ENCODE measurements at regions not wholly inside any gene's neighbourhood (a gene's known extent, or its start where the extent isn't known, plus 50 kb on each side); places are given as distances from the start of the nearest gene placed in this dataset.
"Not testable (repeated sequence)": the region's sequence is repeated elsewhere in the genome, so short reads cannot be mapped to it uniquely, and the experiment has no call there.

- DNase-seq (ENCODE audit: low spot score), result no peak
These were observed 404.4 kb downstream of the BMP2 start for GRCh38 chr20:7171911-7172310.

GRCh38 chr20:7174554-7174953 is 407.1 kb downstream of the BMP2 start:
- DNase-seq (ENCODE audit: low spot score), result no peak

GRCh38 chr20:7175827-7176226 is 408.3 kb downstream of the BMP2 start:
- DNase-seq (ENCODE audit: low spot score), result not testable (repeated sequence)

- no peak for DNase-seq (ENCODE audit: low spot score)
These were observed 410.5 kb downstream of the BMP2 start for GRCh38 chr20:7178004-7178403.

- DNase-seq (ENCODE audit: low spot score), result no peak
These were observed 413.0 kb downstream of the BMP2 start for GRCh38 chr20:7180256-7181045.

GRCh38 chr20:7189231-7189630 is 421.7 kb downstream of the BMP2 start:
- DNase-seq (ENCODE audit: low spot score), result no peak

GRCh38 chr20:7193681-7194080 is 426.2 kb downstream of the BMP2 start:
- no peak for DNase-seq (ENCODE audit: low spot score)

GRCh38 chr20:7195704-7196103 is 428.2 kb downstream of the BMP2 start:
- DNase-seq (ENCODE audit: low spot score), result no peak

- DNase-seq (ENCODE audit: low spot score), result no peak
These were observed 429.0 kb downstream of the BMP2 start for GRCh38 chr20:7196481-7196880.

- DNase-seq (ENCODE audit: low spot score), result no peak
These were observed 432.4 kb downstream of the BMP2 start for GRCh38 chr20:7199861-7200260.

GRCh38 chr20:7207186-7207798 is 439.8 kb downstream of the BMP2 start:
- DNase-seq (ENCODE audit: low spot score), result no peak

- no peak for DNase-seq (ENCODE audit: low spot score)
These were observed 443.4 kb downstream of the BMP2 start for GRCh38 chr20:7210910-7211309.

- DNase-seq (ENCODE audit: low spot score), result no peak
These were observed 446.7 kb downstream of the BMP2 start for GRCh38 chr20:7214081-7214740.

GRCh38 chr20:7217606-7218005 is 450.1 kb downstream of the BMP2 start:
- no peak for DNase-seq (ENCODE audit: low spot score)

GRCh38 chr20:7220755-7221154 is 453.3 kb downstream of the BMP2 start:
- no peak for DNase-seq (ENCODE audit: low spot score)

GRCh38 chr20:7226156-7226555 is 458.7 kb downstream of the BMP2 start:
- DNase-seq (ENCODE audit: low spot score), result no peak

- DNase-seq (ENCODE audit: low spot score), result no peak
These were observed 463.8 kb downstream of the BMP2 start for GRCh38 chr20:7231303-7231702.

GRCh38 chr20:7232796-7233195 is 465.3 kb downstream of the BMP2 start:
- DNase-seq (ENCODE audit: low spot score), result no peak

- DNase-seq (ENCODE audit: low spot score), result no peak
These were observed 469.8 kb downstream of the BMP2 start for GRCh38 chr20:7237251-7237650.

GRCh38 chr20:7240490-7240889 is 473.0 kb downstream of the BMP2 start:
- no peak for DNase-seq (ENCODE audit: low spot score)

GRCh38 chr20:7248281-7249201 is 481.1 kb downstream of the BMP2 start:
- no peak for DNase-seq (ENCODE audit: low spot score)

GRCh38 chr20:7250337-7250736 is 482.9 kb downstream of the BMP2 start:
- no peak for DNase-seq (ENCODE audit: low spot score)
